Lower leg skin (tissue), 3 donors: ENCODE measurements at regions not wholly inside any gene's neighbourhood (a gene's known extent, or its start where the extent isn't known, plus 50 kb on each side); places are given as distances from the start of the nearest gene placed in this dataset.

Experiments
- CTCF ChIP-seq, 3 donors: fragments of 450-650 bp; IDR thresholded peaks; one replicate each; pipeline ENCODE4 v1.5.1; 2016; ENCODE audit warnings: antibody characterized with exemption in 3 of 3, mild to moderate bottlenecking in 3 of 3, moderate library complexity in 2 of 3
- POLR2A ChIP-seq, 2 donors: fragments of 450-650 bp; IDR thresholded peaks; one replicate each; pipeline ENCODE4 v1.6.1; 2016 to 2017; ENCODE audit warnings: antibody characterized with exemption in 2 of 2, mild to moderate bottlenecking in 1 of 2, moderate library complexity in 1 of 2

- no peak for TF ChIP-seq POLR2A (IDR thresholded peaks at IDR 0.05)
- TF ChIP-seq CTCF (IDR thresholded peaks at IDR 0.05): no peak
These were observed 122.1 kb upstream of the PTCHD4 start for GRCh38 chr6:48233063-48233462.
